IMR-90 (cell line): ENCODE measurements at regions not wholly inside any gene's neighbourhood (a gene's known extent, or its start where the extent isn't known, plus 50 kb on each side); places are given as distances from the start of the nearest gene placed in this dataset.

Source experiments
- ATAC-seq: fragments of 200-7000 bp; cut with Tn5 transposase; 2 replicates; pipeline ENCODE4 v1.9.1; 2020; ENCODE audit warnings: low read depth, mild to moderate bottlenecking, moderate library complexity
- BruUV-seq: library from RNA; stranded (reverse); fragments of 400-500 nt; replicated peaks from 2 replicates; lab custom pipeline; 2021; lab: Mats Ljungman, UMichigan
- CTCF ChIA-PET: fragments of 300-600 bp; formaldehyde crosslinking; extraction: SDS; loops from one replicate; lab custom pipeline; 2021; ENCODE audit warnings: antibody characterized with exemption; lab: Yijun Ruan, JAX
- POLR2A ChIA-PET: fragments of 300-600 bp; sonication (Branson Sonifier 250); formaldehyde crosslinking; loops from one replicate; lab custom pipeline; 2022; ENCODE audit warnings: antibody characterized with exemption; ENCODE audit not compliant: unreplicated experiment; lab: Charles Lee
- DNase-seq: peaks from one replicate; pipeline ENCODE4 v3.0.0; 2013
- H2AFZ ChIP-seq: replicated peaks from 2 replicates; pipeline ENCODE3; 2013; ENCODE audit warnings: low read length, mild to moderate bottlenecking; ENCODE audit not compliant: poor library complexity
- H2AK5ac ChIP-seq: 2 replicates; pipeline ENCODE4 v1.6.1; 2013; ENCODE audit warnings: low read depth, low read length, inconsistent platforms
- H2AK9ac ChIP-seq: replicated peaks from 2 replicates; pipeline ENCODE3; 2013; ENCODE audit warnings: mild to moderate bottlenecking, low read depth, low read length, moderate library complexity; ENCODE audit not compliant: poor library complexity
- H2BK120ac ChIP-seq: 2 replicates; pipeline ENCODE4 v1.6.1; 2013; ENCODE audit warnings: low read depth, low read length, inconsistent platforms
- H2BK15ac ChIP-seq: 3 replicates; pipeline ENCODE4 v1.6.1; 2013; ENCODE audit warnings: low read depth, low read length, inconsistent platforms
- H2BK20ac ChIP-seq: 2 replicates; pipeline ENCODE4 v1.6.1; 2013; ENCODE audit warnings: low read depth, mild to moderate bottlenecking, inconsistent platforms, low read length, moderate library complexity
- H2BK5ac ChIP-seq: 2 replicates; pipeline ENCODE4 v1.6.1; 2013; ENCODE audit warnings: mild to moderate bottlenecking, low read depth, low read length, inconsistent platforms; ENCODE audit not compliant: poor library complexity, severe bottlenecking
- H3K14ac ChIP-seq: replicated peaks from 2 replicates; pipeline ENCODE4 v1.6.1; 2013; ENCODE audit warnings: low read depth, low read length, inconsistent platforms
- H3K18ac ChIP-seq: 2 replicates; pipeline ENCODE4 v1.6.1; 2013; ENCODE audit warnings: low read depth, low read length, control low read depth
- H3K23ac ChIP-seq: 2 replicates; pipeline ENCODE4 v1.6.1; 2013; ENCODE audit warnings: low read depth, low read length, inconsistent platforms
- H3K27ac ChIP-seq: 2 replicates; pipeline ENCODE4 v1.5.1; 2013; ENCODE audit warnings: mild to moderate bottlenecking, control low read depth, low read length; ENCODE audit not compliant: insufficient read depth
- H3K27me3 ChIP-seq: 2 replicates; pipeline ENCODE4 v1.6.1; 2013; ENCODE audit warnings: low read length; ENCODE audit not compliant: control insufficient read depth, insufficient read depth
- H3K36me3 ChIP-seq: 2 replicates; pipeline ENCODE4 v1.6.1; 2013; ENCODE audit warnings: low read length, mixed read lengths; ENCODE audit not compliant: control insufficient read depth, insufficient read depth
- H3K4ac ChIP-seq: 2 replicates; pipeline ENCODE4 v1.6.1; 2013; ENCODE audit warnings: low read depth, low read length, inconsistent platforms
- H3K4me1 ChIP-seq: 2 replicates; pipeline ENCODE4 v1.6.1; 2013; ENCODE audit warnings: low read length, mixed read lengths; ENCODE audit not compliant: control insufficient read depth, insufficient read depth
- H3K4me2 ChIP-seq: 2 replicates; pipeline ENCODE4 v1.6.1; 2013; ENCODE audit warnings: low read depth, mild to moderate bottlenecking, control low read depth, low read length, moderate library complexity
- H3K4me3 ChIP-seq: 2 replicates; pipeline ENCODE4 v1.5.1; 2013; ENCODE audit warnings: low read depth, mild to moderate bottlenecking, control low read depth, low read length, moderate library complexity; ENCODE audit not compliant: insufficient read depth
- H3K56ac ChIP-seq: 2 replicates; pipeline ENCODE4 v1.6.1; 2013; ENCODE audit warnings: low read length, inconsistent platforms; ENCODE audit not compliant: insufficient read depth; ENCODE audit errors: extremely low read depth
- H3K79me1 ChIP-seq, 2 experiments: 2 replicates each; pipeline ENCODE4 v1.6.1; 2013; ENCODE audit warnings: low read length in 2 of 2, inconsistent platforms in 1 of 2, low read depth in 1 of 2
- H3K9ac ChIP-seq: 2 replicates; pipeline ENCODE4 v1.6.1; 2013; ENCODE audit warnings: low read depth, low read length, control low read depth
- H3K9me1 ChIP-seq: 2 replicates; pipeline ENCODE4 v1.6.1; 2013; ENCODE audit warnings: low read length, inconsistent platforms; ENCODE audit not compliant: insufficient read depth
- H3K9me3 ChIP-seq: 2 replicates; pipeline ENCODE4 v1.6.1; 2013; ENCODE audit warnings: low read length; ENCODE audit not compliant: control insufficient read depth, insufficient read depth
- H4K20me1 ChIP-seq: 2 replicates; pipeline ENCODE4 v1.6.1; 2013; ENCODE audit warnings: low read length, inconsistent platforms; ENCODE audit not compliant: insufficient read depth
- H4K5ac ChIP-seq: 2 replicates; pipeline ENCODE4 v1.6.1; 2013; ENCODE audit warnings: mild to moderate bottlenecking, low read depth, low read length, control low read depth
- H4K8ac ChIP-seq, 2 experiments: 2 replicates each; pipeline ENCODE4 v1.6.1; 2013; ENCODE audit warnings: low read depth in 2 of 2, low read length in 2 of 2, control low read depth in 1 of 2, inconsistent platforms in 1 of 2
- H4K91ac ChIP-seq: 2 replicates; pipeline ENCODE4 v1.6.1; 2013; ENCODE audit warnings: low read depth, low read length, inconsistent platforms; ENCODE audit not compliant: insufficient read depth
- BHLHE40 ChIP-seq: fragments of 150-350 bp; IDR thresholded peaks from 2 replicates; pipeline ENCODE4 v1.6.1; 2016; ENCODE audit warnings: mild to moderate bottlenecking, low read depth, low read length
- CHD1 ChIP-seq: IDR thresholded peaks from 2 replicates; pipeline ENCODE4 v1.6.1; 2012; ENCODE audit warnings: low read depth, low read length, improper control_type of control experiment
- CTCF ChIP-seq: conservative IDR thresholded peaks from 2 replicates; pipeline ENCODE4 v1.5.1; 2012; ENCODE audit warnings: mild to moderate bottlenecking, low read depth, low read length, improper control_type of control experiment
- FOS ChIP-seq: fragments of 150-350 bp; IDR thresholded peaks from 2 replicates; pipeline ENCODE4 v1.6.1; 2016; ENCODE audit warnings: low read depth, low read length
- MAFK ChIP-seq: IDR thresholded peaks from 2 replicates; pipeline ENCODE4 v1.6.1; 2012; ENCODE audit warnings: low read depth, low read length, improper control_type of control experiment
- MXI1 ChIP-seq: IDR thresholded peaks from 2 replicates; pipeline ENCODE4 v1.6.1; 2012; ENCODE audit warnings: low read depth, mild to moderate bottlenecking, low read length, moderate library complexity, borderline replicate concordance
- NFE2L2 ChIP-seq: fragments of 150-350 bp; IDR thresholded peaks from 2 replicates; pipeline ENCODE4 v1.6.1; 2016; ENCODE audit warnings: low read depth, mild to moderate bottlenecking, low read length
- POLR2A ChIP-seq: IDR thresholded peaks from 2 replicates; pipeline ENCODE4 v1.6.1; 2012; ENCODE audit warnings: mild to moderate bottlenecking, low read depth, low read length
- RAD21 ChIP-seq: IDR thresholded peaks from 2 replicates; pipeline ENCODE4 v1.6.1; 2012; ENCODE audit warnings: low read length, improper control_type of control experiment
- RCOR1 ChIP-seq: IDR thresholded peaks from 2 replicates; pipeline ENCODE4 v1.6.1; 2012; ENCODE audit warnings: mild to moderate bottlenecking, low read length, improper control_type of control experiment; ENCODE audit not compliant: insufficient replicate concordance
- RFX5 ChIP-seq: IDR thresholded peaks from 2 replicates; pipeline ENCODE4 v1.8.0; 2012; ENCODE audit warnings: low read depth, mild to moderate bottlenecking, low read length, moderate library complexity
- SMC3 ChIP-seq: fragments of 150-350 bp; IDR thresholded peaks from 2 replicates; pipeline ENCODE4 v1.6.1; 2016; ENCODE audit warnings: low read depth, mild to moderate bottlenecking, antibody characterized with exemption, low read length, moderate library complexity
- USF2 ChIP-seq: fragments of 150-350 bp; IDR thresholded peaks from 2 replicates; pipeline ENCODE4 v1.6.1; 2017; ENCODE audit warnings: mild to moderate bottlenecking, antibody characterized with exemption, low read length, low read depth
- WGBS, 2 experiments: methylation state at CpG; one replicate each; pipeline versions ENCODE4 v1.1.5 to v1.1.7; 2013; ENCODE audit warnings: missing lambda C conversion rate in 2 of 2; ENCODE audit not compliant: insufficient read length in 1 of 2; ENCODE audit errors: extremely low coverage in 2 of 2; 5-methylcytosine and 5-hydroxymethylcytosine counted together
- dilution Hi-C: fragments of 300-500 bp; cut with HindIII; formaldehyde crosslinking; loops from one replicate; pipeline ENCODE4 v1.14.3; 2018; ENCODE audit warnings: low sequenced_read_pairs; ENCODE audit not compliant: unreplicated experiment
- in situ Hi-C: fragments of 300-500 bp; cut with MboI; formaldehyde crosslinking; loops from 3 replicates; pipeline ENCODE4 v1.14.3; 2019; ENCODE audit warnings: low sequenced_read_pairs, inconsistent platforms, mixed read lengths
- intact Hi-C: fragments of 100-400 bp; cut with micrococcal nuclease; formaldehyde crosslinking; loops from 2 replicates; pipeline ENCODE4 v1.10.0; 2022
- TF ChIP-seq, protein P1 (sequence below): fragments of 150-350 bp; IDR thresholded peaks from 2 replicates; pipeline ENCODE4 v1.6.1; 2016; ENCODE audit warnings: low read depth, mild to moderate bottlenecking, low read length, moderate library complexity, borderline replicate concordance

GRCh38 chr3:154029926-154030325 is 91.3 kb upstream of the ARHGEF26 start:
- intact Hi-C loops: no loop called here
- Histone ChIP-seq H4K20me1 (no peaks in the 10 kb centered on the region), H3K9me1 (no peaks in the 10 kb centered on the region), H3K23ac (no peak overlapping the region), H3K14ac (no peak overlapping the region), H3K18ac (no peak overlapping the region), H2BK5ac (no peak overlapping the region), H3K27me3 (no peaks in the 10 kb centered on the region), H3K4me2 (no peak overlapping the region), H3K9me3 (no peaks in the 10 kb centered on the region), H3K9ac (no peak overlapping the region), H3K4me3 (no peak overlapping the region), H3K27ac (no peak overlapping the region), H3K56ac (no peak overlapping the region), H4K8ac (no peak overlapping the region), H4K5ac (no peak overlapping the region), H2BK120ac (no peak overlapping the region), H2BK20ac (no peak overlapping the region), H2AK9ac (no peak overlapping the region), H2AK5ac (no peak overlapping the region), H3K4ac (no peak overlapping the region), H3K79me1 (no peaks in the 10 kb centered on the region), H2BK15ac (no peak overlapping the region), H3K36me3 (no peaks in the 10 kb centered on the region), H4K91ac (no peak overlapping the region), H2AFZ (no peak overlapping the region), H3K4me1 (no peaks in the 10 kb centered on the region)
- DNase-seq (no peak), ATAC-seq (no peak)
- dilution Hi-C loops: no loop called here
- ChIA-PET POLR2A (no interaction called here), CTCF (no interaction called here)
- no CpG with 5 or more reads among the region's 4 CpGs for WGBS, 2 experiments
- BruUV-seq: no TSS peak
- in situ Hi-C loops: no loop called here
- TF ChIP-seq NFE2L2 (no peak), RFX5 (no peak), FOS (no peak), POLR2A (no peak), MXI1 (no peak), SMC3 (no peak), CTCF (no peak), BHLHE40 (no peak), CHD1 (no peak), RAD21 (no peak), RCOR1 (no peak), USF2 (no peak), MAFK (no peak)
- TF ChIP-seq, protein P1, sequence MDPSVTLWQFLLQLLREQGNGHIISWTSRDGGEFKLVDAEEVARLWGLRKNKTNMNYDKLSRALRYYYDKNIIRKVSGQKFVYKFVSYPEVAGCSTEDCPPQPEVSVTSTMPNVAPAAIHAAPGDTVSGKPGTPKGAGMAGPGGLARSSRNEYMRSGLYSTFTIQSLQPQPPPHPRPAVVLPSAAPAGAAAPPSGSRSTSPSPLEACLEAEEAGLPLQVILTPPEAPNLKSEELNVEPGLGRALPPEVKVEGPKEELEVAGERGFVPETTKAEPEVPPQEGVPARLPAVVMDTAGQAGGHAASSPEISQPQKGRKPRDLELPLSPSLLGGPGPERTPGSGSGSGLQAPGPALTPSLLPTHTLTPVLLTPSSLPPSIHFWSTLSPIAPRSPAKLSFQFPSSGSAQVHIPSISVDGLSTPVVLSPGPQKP: no peak
